Right renal pelvis (tissue), 4 donors: ENCODE measurements at regions not wholly inside any gene's neighbourhood (a gene's known extent, or its start where the extent isn't known, plus 50 kb on each side); places are given as distances from the start of the nearest gene placed in this dataset.

Experiments
- DNase-seq, 4 donors: peaks; one replicate each; pipeline ENCODE4 v3.0.0-alpha.2; 2013; ENCODE audit warnings: low read depth in 4 of 4, low spot score in 3 of 4, missing footprints in 1 of 4

DNA sequence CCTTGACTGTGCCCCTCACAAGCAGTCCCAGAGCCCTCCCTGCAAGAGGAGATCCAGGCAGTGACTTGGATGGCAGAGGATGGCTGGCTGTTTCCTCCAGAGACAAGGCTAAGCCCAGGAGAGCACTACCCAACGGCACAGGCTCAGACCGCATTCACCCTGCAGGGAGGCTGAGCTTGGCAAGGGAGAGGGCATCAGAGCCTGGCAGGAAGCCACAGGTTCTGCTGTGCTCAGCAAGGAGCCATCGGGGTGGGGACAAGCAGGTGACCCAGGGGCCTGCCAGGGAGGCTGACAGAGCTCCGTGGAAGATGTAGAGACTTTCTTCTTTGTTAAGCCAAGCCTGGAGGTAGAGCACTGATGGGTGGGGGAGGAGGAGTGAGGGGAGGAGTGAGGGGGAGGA, 159.2 kb upstream of the CST7 start:
- DNase-seq: no peak

- no peak for DNase-seq
Observed at GRCh38 chr20:24790746-24791283, 158.3 kb upstream of the CST7 start.

- DNase-seq: no peak
Observed at GRCh38 chr20:24791953-24792352, 157.1 kb upstream of the CST7 start.

GRCh38 chr20:24792641-24793495, 156.2 kb upstream of the CST7 start:
- no peak for DNase-seq

- DNase-seq: no peak
Observed at GRCh38 chr20:24795436-24795835, 153.6 kb upstream of the CST7 start.

DNA sequence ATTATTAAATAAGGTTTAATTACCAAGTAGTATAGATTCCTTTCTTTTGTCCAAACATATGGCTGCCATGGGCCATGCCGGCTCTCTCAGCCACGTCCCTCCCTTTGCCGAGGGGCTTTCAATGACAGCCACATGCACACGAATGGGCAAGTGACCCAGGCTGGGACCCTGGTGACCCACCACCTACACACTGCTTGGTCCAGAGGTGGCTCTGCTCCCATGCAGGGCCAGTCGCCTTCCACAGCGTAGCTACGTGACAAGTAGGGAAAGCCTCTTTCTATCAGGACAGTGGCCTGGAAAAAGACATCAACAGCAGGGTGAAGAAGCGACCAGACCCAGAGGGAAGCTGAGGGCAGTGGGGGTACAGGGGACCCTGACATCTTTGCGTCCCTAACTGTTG, 152.8 kb upstream of the CST7 start:
- no peak for DNase-seq

- DNase-seq: no peak
Observed at GRCh38 chr20:24797113-24797512, 152.0 kb upstream of the CST7 start.

DNA sequence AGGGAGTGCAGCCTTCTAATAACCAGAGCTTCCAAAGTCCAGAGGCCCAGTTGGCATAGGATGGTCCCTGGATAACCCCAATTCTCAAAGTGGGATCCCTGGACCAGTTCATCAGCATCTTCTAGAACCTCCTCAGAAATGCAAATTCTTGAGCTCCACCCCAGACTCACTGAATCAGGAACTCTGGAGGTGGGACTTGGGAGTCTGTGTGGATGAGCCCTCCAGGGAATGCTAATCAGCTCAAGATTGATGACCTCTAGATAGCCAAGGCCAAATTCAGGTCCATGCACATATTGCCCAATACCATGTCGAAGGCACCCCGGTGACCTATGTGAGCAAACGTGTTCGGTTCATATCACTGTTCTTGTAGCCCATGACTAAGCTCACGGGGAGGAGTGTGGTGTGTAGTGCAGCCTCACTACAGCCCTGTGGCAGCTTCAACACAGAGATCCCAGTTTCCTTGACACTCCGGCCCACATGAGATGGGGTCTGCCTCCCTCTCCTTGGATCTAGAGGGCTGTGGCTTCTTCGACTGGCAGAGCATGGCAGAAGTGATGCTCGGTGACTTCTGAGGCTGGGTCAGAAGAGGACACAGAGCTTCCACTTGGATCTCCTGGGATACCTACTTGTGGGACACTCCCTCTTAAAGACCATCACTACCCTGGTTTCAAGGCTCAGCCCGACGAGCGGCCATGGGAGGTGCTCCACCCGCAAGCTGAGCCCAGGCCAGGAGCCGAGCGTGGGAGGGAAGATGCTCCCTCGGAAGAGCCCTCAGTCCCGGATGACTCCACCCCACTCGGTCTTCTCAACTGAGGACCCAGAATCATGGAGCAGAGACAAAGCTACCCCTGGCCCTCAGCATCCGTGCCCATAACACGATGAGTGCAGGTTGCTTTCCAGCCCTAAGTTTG, 151.1 kb upstream of the CST7 start:
- no peak for DNase-seq

DNA sequence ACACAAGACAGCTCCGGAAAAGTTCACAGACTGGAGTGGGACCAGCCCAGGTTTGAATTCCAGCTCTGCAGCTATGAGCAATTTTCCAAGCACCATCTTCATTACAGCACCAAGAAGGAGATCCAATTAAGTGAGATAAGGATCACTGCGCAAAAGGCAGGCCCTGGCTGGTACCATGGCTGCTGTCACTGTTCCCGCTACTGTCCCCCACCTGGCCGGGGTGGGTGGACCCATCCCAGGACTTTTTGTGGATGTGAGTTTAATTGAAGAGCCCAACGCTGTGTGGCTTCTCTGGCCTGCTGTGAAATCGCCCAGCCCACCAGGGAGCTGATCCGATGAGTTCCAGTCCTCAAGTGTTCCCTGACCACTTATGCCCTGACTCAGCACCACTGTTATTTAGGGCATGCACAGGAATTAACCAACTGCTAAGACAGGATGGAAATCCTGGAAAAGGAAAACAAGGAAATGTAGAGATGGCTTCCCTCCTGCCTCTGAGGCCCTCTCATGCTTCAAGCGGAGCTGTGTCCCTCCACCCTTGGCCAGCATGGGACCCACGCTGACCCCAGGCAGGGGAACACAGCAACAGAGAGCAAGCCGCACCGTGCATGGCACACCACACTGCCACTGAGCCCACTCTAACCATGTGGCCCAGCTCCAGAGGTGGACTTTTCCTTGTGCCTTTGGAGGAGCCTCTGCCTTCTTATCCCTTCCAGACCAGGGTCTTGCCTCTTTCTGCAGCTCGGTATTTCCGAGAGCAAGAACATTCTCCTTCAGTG, 150.0 kb upstream of the CST7 start:
- no peak for DNase-seq

DNA sequence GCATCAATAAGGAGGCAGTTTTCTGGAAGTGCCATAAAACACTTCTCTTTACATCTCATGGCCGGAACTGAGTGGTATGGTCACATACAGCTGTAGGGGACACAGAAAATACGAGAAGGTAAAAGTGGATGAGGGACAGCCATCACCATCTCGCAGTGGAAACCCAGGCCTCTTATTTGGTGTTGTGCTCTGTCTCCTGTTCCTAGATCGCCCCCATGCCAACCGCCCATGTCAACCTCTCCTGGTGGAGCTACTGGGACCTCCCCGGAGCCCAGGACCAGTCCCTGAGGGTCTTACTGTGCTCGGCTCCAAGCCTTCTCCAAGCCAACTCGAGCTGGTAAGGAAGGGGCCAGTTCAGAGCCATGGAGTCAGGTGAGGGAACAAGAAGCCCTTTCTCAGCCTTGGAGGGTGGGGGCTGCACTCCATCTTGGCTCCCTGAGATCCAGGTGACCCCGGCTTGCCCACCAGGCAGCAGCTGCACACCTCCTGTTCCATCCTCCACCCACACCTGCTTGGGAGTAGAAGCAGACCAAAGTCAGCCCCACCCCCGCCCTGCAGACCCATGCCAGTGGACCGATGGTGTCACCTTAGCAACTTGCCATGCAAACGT, 149.0 kb upstream of the CST7 start:
- DNase-seq: no peak

GRCh38 chr20:24802286-24802820, 146.7 kb upstream of the CST7 start:
- no peak for DNase-seq

- no peak for DNase-seq
Observed at GRCh38 chr20:24804481-24805206, 144.4 kb upstream of the CST7 start.

GRCh38 chr20:24805456-24806238, 143.4 kb upstream of the CST7 start:
- DNase-seq: no peak

GRCh38 chr20:24806705-24807676, 142.1 kb upstream of the CST7 start:
- no peak for DNase-seq

- no peak for DNase-seq
Observed at GRCh38 chr20:24808616-24809015, 140.5 kb upstream of the CST7 start.

GRCh38 chr20:24809606-24810005, 139.5 kb upstream of the CST7 start:
- no peak for DNase-seq

- no peak for DNase-seq
Observed at GRCh38 chr20:24810676-24811407, 138.2 kb upstream of the CST7 start.
